ENCODE measurements at regions not wholly inside any gene's neighbourhood (a gene's known extent, or its start where the extent isn't known, plus 50 kb on each side); places are given as distances from the start of the nearest gene placed in this dataset.

DNA sequence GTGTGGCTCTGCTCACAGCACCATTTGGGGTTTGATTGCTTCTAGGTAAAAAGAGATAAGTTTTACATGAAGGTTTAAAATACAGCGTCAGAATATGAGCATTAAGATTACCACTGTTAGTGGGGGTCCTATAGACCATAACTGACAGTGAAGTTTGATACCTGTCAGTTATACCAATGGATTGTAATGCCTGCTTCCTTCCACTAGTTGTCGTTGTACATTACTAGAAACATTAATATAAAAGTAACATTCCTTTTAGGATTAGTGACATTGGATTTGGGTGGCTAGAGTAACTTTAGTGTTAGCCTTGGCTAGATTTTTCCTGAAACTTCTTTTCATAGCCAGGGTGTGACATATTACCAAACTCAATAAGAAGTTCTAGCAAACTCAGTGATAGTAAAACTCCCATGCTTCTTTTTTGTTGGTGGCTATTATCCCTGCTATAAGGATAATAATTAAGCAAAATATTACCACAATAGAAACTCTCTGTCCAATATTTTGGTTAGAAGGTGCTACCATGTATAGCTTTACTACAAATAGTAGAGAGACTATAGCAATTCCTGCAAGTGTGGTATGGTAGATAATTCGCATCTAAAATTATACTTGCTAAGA is 57.1 kb downstream of the FAM181B start:
- DNase-seq = no peak

DNA sequence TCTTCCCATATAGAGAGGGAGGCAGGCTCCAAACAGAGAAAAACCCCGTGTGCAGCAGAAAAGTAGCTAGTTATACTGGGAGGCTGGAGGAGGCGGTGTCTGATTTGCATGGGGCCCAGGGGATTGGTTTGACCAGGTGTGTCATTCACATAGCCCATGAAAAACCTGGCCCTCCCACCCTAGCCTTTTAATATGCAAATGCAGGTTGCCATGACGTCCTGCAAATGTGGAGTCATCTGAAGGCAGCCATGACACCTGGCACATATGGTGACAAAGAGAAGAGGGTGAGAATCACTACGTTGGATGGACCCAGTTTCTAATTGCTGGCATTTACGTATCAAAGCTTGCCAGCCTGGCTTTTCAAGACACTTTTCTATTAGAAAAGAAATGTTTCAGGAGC is 57.8 kb downstream of the FAM181B start:
- DNase-seq = no peak

DNA sequence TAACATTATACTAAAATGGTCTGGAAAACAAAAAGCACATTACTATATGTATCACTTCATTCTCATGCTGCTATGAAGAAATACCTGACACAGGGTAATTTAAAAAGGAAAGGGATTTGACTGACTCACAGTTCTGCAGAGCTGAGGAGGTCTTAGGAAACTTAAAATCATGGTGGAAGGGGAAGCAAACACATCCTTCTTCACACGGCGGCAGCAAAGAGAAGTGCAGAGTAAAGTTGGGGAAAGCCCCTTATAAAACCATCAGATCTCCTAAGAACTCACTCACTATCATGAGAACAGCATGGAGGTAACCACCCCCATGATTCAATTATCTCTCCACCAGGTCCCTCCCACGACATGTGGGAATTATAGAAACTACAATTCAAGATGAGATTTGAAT is 60.0 kb downstream of the FAM181B start:
- DNase-seq = no peak

DNA sequence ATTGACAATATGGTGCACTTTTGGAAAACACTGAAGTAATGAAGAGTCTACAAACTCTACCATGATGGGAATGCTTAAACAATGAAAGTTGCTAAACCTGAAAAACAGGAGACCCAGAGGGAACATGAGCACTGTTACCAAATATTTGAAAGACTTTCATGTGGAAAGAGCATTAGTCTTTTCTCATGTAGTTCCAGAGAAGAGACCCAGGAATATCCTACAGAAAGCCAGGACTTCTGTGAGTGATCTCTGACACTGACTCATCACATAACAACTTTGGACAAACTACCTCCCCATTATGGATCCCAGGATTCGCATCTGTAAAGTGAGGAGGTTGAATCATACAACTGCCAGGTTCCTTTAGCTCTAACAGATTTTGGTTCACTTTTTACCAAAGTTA is 62.2 kb downstream of the FAM181B start:
- DNase-seq = no peak

DNA sequence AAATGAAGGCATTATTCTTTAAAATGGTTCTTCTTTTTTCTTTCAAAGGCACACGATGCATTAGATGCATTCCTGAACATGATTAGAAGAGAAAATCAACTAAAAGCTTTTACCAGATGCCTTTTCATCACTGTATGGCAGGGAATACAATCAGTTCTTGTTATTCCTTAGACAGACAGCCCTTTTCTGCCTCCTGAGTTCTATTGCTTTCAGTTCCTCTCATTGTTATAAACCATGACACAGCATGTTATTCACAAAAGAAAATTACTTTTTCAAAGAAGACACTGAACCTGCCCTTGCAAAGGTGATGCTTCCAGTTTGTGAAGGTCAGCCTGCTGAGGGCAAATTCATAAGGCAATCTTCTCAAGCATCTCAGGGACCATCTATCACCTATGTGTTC is 70.1 kb downstream of the FAM181B start:
- DNase-seq = no peak

DNA sequence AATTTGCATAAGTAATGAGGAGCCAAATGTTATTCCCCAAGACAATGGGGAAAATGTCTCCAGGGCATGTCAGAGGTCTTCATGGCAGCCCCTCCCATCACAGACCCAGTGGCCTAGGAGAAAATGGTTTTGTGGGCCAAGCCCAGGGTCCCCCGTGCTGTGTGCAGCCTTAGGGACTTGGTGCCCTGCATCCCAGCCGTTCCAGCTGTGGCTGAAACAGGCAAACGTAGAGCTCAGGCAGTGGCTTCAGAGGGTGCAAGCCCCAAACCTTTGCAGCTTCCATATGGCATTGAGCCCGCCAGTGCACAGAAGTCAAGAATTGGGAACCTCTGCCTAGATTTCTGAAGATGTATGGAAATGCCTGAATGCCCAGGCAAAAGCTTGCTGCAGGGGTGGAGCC is 79.9 kb downstream of the FAM181B start:
- DNase-seq = no peak

DNA sequence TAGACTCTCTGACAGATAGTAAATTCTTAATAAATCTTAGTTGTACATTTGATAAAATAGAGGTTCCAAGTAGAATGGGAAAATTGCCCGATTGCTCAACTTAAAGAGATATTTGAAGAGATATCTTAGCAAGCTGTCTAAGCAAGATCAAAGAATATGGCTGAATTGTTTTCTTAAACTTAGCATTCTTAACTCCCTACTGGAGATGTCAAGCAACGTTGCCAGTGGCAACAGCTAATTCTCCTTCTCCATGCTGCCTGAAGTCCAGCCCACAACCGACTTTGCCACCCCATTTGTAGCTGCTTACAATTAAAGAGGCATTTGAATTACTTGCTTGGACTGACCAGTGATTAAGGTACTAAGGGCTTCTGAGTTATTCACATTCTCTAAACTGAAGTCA is 94.4 kb downstream of the FAM181B start:
- no peak for DNase-seq

DNA sequence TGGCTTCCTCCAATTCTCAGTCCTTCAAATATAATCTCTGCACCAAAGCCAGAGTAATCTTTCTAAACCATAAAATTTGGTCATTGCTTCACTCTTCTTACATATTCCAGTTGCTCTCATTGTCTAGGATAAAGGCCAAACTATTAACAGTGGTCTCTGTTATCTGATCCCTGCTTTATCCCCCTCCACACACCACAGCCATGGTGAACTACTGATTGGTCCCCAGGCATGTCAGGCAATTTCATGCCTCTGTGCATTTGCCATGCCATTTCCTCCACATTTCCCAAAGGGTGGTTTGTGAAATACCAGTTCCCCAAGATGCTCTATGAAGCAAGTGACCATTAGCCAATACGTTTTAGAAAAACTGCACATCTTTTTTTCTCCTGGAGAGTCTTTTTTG is 97.0 kb downstream of the FAM181B start:
- DNase-seq = no peak

DNA sequence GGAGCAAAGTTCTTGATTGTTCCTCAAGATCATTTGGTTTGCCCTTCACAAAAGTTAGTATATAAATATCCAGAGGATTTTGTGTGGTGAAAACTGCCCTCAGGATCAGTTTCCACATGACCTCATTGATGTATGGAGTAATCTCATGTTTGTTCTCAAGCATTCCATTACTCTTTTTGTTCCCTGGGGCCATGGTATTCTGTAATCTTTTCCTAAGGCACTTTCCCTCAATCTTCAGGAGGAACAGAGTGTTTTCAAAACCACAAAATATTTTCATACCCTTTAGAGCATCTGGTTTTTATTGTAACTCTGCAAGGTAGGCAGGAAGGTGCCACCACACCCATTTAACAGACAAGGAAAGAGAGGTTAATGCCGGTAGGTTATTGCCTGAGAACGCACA is 99.6 kb downstream of the FAM181B start:
- DNase-seq = no peak

DNA sequence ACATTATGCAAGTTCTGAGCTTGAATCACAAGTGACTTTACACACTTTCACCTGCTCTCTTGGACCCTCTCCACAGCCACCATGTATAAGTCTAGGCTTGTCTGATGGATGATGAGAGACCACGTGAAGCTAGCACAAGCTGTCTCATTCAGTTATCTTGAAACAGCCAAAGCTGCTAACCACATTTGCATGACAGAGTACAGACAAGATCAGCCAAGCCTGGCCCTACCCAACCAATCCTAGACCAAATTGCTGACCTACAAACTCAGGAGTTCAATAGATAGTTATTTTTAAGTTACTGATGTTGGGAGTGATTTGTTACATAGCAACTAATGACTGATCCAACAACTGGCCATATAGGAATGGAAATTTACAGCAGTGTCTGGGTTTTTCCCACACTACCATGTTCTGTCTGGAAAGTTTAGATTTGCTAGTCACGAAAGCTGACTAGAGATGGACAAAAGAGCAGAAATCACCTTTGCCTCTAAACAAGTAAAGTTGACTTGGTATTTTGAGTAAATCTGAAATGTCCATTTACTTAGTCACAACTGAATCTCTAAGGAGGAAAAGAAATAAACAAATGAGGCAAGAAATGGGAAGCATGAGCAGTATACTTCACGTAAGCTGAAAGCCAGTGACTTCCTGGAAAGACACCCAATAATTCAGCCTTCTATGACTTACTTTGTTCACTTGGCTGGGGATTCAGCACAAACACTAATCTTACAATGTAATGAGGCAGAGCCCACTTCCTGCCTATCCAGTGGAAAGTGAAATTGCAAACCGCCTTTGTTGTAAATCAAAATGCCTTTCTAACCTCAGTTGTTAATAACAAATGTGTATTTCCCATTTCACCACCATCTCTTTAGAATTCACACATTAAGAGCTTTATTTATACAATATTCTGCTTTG is 101.7 kb downstream of the FAM181B start:
- no peak for DNase-seq

DNA sequence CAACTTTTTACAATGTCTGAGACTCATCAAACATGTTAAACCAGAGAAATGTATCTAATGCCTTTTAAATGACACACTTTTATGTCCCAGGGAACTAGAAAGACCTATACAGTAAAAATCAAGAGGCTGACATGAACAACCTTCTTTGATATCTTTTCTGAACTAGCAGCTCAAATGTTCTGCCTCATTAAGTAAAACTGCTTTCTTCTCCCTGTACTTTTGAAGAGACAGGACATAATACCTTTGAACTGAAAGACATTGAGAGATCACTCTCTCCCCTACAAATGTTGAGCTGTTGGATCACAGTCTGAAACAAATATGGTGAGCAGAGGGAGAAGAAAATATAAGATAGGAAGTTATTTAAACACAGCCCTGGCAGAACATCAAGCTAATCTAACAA is 123.0 kb downstream of the FAM181B start:
- no peak for DNase-seq

DNA sequence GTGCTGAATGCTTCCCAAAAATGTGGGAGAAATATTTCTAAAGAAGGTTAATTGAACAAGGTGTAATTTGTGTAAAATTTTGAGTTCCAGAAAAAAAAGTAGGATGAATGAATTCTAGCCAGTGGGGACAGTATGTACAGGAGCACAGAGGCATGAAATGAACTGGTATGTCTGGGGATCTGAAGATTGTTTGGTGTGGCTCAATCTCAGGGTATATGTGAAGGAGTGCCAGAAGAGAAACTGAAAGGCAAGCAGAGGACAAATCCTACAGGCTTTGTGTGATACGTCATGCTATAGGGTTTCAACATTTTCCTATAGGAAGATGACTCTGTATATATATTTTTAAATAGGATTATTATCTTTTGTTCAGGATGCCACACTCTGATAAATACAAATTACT is 126.9 kb downstream of the FAM181B start:
- DNase-seq = no peak

DNA sequence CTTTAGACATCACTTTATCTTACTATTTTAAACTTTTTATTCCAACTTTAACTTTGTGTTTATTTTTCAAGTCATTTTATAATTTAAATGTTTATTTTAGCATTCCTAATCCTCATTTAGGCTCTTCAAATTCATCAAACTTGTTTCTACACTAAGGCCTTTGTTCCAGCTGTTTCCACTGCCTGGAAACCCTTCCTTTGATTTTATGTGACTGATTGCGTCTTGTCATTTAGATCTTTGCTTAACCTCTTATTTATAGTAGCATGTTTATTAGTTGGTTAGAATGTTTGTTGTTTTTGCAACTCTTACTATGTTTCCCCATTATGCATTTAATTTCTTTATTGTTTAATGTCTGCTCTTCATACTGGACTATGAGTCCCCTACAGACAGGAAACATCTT is 132.0 kb downstream of the FAM181B start:
- no peak for DNase-seq

DNA sequence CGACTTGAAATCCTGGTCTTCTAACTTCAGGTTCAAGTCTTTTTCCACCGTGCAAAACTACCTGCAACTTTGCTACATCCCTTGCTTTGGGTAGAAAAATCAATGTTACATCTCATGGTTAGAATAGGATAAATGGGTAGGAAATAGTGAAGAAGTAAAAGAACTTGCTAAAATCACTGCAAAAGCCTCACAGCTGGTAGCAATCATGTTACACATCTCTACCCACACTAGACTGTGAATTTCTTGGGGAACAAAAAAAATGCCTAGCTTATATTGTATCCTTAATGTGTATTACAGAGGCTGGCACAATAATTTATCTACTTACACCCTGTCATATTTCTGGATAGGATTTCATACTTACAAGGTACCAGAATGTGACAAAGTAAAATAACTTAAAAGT is 133.8 kb downstream of the FAM181B start:
- no peak for DNase-seq

DNA sequence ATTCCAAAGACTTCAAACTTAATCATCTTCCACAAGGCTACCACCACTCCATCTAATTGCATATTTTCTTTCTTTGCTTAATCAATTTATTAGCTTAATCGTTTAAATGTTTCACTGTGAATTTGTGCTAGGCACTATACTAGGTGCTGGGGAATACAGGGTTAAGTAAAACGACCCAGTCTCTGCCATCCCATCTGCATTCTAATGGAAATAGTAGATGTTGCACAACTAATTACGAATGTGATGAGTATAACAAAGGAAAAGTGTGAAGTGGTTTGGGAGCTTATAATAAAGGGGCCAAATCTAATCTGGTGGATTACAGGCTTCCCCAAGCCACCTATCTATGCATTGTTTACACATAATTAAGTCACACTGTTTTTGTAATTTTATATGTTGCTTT is 147.1 kb downstream of the FAM181B start:
- DNase-seq = no peak

DNA sequence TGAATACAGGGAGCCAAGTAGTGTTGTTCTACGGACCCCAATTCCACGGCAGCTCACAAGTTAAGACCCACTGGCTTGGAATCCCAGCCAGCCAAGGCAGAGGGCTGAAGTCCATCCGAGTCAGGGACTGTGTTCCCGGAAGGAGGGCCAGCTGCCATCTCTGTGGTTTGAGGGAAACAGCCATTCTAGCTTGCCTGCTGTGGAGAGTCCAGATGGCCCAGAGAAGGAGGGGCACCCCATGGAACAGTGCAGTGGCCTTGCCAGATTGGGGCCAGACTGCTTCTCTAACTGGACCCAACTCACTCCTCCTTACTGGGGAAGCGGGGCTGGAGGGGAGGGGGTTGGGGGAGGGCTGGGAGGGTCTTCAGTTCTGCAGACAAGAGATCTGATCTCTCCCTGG is 156.4 kb downstream of the FAM181B start:
- no peak for DNase-seq

DNA sequence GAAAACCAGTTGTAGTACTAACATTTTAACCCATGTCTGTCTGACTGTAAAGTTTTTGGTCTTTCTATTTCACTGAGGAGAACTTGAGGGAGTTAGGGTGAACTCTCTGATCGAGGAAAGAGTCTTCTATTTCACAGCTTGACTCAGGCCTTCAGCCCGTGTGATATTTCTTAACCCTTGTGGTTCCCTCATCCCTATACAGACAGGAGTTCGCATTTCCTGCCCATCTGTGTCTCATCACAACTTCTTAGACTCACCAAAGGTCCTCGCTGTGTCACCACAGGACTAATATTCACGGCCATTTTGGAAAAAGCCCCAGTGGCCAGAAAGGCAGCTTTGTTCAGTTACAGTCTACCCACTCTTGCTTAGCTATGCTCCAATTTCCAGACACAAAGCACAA is 172.8 kb downstream of the FAM181B start:
- DNase-seq = no peak

DNA sequence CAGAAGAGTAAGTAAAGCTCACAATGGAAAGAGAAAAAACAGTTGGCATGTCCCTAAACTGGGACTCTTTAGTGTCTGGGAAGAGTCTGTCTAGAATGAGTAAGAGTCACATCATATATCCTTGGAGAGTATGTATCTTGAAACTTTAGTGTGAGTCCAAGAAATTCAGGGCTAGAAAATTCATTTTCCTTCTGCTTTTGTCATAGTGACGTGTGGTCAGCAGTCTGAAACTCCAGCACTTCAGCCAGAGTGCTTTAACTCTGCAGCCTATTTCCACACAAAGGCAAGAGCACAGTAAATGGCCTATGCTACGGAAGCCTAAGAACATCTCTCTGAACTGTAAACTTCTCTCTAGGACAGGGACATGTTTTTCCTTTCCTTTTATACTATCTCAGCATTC is 174.1 kb downstream of the FAM181B start:
- no peak for DNase-seq

DNA sequence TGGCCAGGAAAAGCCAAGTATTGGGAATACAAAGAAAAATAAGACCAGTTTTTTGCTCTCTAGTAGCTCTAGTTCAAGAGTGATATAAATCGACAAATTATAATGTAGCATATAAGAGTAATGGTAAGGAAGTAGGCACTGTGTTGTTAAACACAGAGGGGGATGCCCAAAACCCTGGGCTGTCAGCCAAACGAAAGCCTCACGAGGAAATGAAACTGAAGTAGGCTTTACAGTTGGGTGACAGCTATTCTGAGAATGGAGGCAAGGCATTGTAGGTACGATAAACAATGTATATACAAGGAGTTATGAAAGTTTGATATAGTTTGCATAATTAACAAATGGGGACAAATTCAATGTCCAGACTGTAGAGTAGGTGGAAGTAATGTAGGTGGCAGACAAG is 176.4 kb downstream of the FAM181B start:
- no peak for DNase-seq

DNA sequence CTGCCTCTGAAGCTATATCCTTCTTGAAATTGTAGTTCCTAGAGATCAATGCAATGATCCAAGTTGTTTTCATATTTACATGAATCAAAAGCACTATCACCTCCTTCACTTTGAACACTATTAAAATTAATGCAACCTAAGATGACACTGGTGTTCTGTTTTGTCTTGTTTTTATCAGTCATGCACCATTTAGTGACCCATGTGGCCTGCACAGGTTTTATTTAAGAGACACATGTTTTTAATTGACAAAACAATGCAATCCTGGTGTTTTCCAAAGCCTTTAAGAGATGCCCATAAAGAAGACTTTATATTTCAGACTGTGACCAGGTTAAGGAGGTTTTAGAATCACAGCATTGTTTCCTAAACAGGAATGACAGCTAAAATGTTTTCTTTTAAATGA is 177.5 kb downstream of the FAM181B start:
- no peak for DNase-seq

DNA sequence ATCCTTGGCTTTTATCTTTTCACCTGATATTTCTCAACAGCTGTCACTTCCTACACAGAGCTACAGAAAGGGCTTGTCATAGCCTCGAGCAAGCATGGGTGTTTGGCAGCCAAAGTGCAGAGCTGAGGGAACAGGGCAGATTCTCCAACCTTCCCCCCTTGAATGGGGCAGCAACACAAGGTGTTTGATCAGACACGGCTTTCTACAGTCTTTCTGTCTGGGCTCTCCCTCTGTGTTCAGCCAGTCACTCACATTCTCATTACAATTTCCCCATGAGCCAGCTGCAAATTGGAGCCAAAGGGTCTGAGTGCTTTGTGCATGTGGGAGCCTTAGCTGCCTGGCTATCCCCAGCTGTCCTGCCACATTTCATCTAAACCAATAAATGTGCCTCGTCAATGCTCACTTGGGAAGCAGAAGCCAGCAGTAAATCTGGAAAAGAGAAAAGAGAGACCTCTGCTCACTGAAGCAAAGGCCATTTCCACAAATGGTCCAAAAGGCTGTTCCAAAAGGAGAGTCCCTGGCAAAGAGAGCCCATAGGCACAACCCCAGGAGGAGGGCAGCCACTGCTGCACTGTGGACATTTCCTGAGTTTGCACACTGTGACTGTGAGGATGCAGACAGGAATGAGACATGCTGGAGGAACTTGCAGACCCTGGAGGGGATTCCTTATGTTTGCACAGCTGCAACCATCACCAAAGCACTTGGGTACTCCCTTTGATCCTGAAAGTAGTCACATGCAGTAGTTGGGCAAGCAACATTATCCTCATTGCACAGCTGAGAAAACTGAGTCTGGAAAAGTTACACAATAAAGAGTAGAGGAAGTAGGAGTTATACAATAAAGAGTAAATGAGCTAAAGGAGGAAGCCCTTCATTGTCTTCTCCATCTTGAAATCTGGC is 186.8 kb downstream of the FAM181B start:
- DNase-seq = peak; percentile 72

DNA sequence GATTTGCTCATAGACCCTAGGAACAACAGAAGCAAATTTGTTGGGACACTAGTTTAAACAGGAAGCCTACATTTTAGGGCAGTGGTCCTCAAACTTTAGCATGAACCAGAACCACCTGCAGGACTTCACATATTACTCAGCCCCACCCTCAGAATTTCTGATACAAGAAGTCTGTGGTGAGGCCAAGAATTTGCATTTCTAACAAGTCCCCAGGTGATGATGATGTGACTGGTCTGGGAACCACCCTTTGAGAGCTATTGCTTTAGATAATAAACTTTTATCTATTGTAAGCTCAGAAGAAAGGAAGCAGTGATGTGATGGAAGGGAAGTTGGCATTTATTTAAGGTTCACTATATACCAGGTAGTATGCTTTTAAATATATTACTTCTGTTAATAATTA is 194.0 kb downstream of the FAM181B start:
- DNase-seq = no peak

DNA sequence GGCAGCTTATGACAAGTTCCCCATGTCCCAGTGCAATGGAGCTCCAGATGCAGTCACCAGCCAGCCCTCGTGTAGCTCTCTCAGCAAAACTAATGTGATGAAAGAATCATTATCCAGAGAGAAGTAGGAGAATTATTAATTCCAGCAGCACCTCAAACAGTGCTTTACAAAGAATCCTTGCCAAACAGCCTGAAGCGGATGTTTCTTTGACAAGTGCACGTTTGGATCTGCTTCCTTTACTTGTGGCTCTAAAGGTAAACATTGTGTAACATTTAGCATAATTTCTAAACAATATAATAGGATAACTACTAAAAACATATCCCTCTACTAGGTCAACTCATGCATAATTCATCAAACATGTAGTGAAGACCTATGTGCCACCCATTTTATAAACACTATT is 197.0 kb downstream of the FAM181B start:
- DNase-seq = no peak

Measured in NCI-H510A treated with DMSO at 0.1 percent for 48 hours (cell line).